ENCODE measurements at regions not wholly inside any gene's neighbourhood (a gene's known extent, or its start where the extent isn't known, plus 50 kb on each side); places are given as distances from the start of the nearest gene placed in this dataset.

DNA sequence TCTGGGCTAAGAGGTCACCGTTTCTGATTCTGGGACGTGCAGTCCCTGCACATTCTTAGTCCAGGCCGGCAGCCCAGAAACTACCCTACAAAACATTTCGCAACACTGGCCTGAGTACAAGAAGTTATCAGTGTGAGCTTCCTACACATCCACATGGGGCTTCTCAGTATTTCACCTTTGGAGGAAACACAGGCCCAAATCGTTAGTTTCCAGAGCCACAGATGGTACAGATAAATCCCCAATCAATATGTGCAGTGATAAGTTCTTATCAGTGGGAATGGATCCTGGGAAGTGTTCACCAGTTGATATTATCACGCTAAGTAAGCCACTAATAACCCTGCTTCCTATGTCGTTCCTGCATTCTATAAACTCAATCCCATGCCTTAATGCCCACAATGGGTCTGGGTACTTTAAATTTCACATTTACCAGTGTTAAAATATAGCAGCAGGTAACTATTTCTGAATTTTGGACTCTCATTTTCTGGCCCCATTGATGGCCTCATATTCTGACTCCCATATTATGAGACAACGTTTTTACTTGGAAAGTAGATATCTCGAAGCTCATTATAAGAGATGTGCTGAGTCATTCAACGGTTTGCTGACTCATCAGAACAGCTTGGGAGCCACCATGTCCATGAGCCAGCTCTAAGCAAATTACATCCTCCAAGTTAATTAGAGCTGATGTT is 370.2 kb upstream of the MAF start:
- TF ChIP-seq EZH2 (IDR thresholded peaks at IDR 0.05; ENCODE audit: low read length, unreplicated experiment): no peak
- TF ChIP-seq, protein P1, sequence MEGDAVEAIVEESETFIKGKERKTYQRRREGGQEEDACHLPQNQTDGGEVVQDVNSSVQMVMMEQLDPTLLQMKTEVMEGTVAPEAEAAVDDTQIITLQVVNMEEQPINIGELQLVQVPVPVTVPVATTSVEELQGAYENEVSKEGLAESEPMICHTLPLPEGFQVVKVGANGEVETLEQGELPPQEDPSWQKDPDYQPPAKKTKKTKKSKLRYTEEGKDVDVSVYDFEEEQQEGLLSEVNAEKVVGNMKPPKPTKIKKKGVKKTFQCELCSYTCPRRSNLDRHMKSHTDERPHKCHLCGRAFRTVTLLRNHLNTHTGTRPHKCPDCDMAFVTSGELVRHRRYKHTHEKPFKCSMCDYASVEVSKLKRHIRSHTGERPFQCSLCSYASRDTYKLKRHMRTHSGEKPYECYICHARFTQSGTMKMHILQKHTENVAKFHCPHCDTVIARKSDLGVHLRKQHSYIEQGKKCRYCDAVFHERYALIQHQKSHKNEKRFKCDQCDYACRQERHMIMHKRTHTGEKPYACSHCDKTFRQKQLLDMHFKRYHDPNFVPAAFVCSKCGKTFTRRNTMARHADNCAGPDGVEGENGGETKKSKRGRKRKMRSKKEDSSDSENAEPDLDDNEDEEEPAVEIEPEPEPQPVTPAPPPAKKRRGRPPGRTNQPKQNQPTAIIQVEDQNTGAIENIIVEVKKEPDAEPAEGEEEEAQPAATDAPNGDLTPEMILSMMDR (conservative IDR thresholded peaks at IDR 0.05; ENCODE audit: low read depth, low read length): no peak
- TF ChIP-seq EZH2phosphoT487 (IDR thresholded peaks at IDR 0.05; ENCODE audit: borderline replicate concordance, low read length): no peak

Measured in PC-3 (cell line).